Parathyroid adenoma (tissue), 2 donors: ENCODE measurements at regions not wholly inside any gene's neighbourhood (a gene's known extent, or its start where the extent isn't known, plus 50 kb on each side); places are given as distances from the start of the nearest gene placed in this dataset.

ENCODE experiments used
- H2AFZ ChIP-seq: fragments of 300-600 bp; sonication (generic); one replicate; pipeline ENCODE4 v1.7.0; 2017; ENCODE audit warnings: antibody characterized with exemption, mild to moderate bottlenecking
- H3K27ac ChIP-seq: fragments of 300-600 bp; sonication (generic); one replicate; pipeline ENCODE4 v1.7.0; 2017
- H3K27me3 ChIP-seq: fragments of 300-600 bp; sonication (generic); one replicate; pipeline ENCODE4 v1.7.0; 2017; ENCODE audit warnings: low read length; ENCODE audit not compliant: control insufficient read depth, insufficient read depth
- H3K36me3 ChIP-seq: fragments of 300-600 bp; sonication (generic); one replicate; pipeline ENCODE4 v1.7.0; 2017; ENCODE audit warnings: low read length; ENCODE audit not compliant: control insufficient read depth, insufficient read depth
- H3K4me1 ChIP-seq: fragments of 300-600 bp; sonication (generic); one replicate; pipeline ENCODE4 v1.7.0; 2017; ENCODE audit warnings: control low read depth
- H3K4me2 ChIP-seq: fragments of 300-600 bp; sonication (generic); one replicate; pipeline ENCODE4 v1.7.0; 2017; ENCODE audit warnings: low read length
- H3K4me3 ChIP-seq: fragments of 300-600 bp; sonication (generic); one replicate; pipeline ENCODE4 v1.7.0; 2017; ENCODE audit warnings: low read depth, low read length
- H3K79me2 ChIP-seq: fragments of 300-600 bp; sonication (generic); one replicate; pipeline ENCODE4 v1.7.0; 2017; ENCODE audit warnings: control low read depth
- H3K9ac ChIP-seq: fragments of 300-600 bp; sonication (generic); one replicate; pipeline ENCODE4 v1.7.0; 2017; ENCODE audit warnings: mild to moderate bottlenecking
- H3K9me3 ChIP-seq: fragments of 300-600 bp; sonication (generic); one replicate; pipeline ENCODE4 v1.7.0; 2017; ENCODE audit warnings: low read length; ENCODE audit not compliant: control insufficient read depth
- CTCF ChIP-seq: fragments of 300-600 bp; sonication (generic); IDR thresholded peaks from one replicate; pipeline ENCODE4 v1.7.0; 2017; ENCODE audit warnings: antibody characterized with exemption, mild to moderate bottlenecking
- donor health status: primary hyperparathyroidism.

DNA sequence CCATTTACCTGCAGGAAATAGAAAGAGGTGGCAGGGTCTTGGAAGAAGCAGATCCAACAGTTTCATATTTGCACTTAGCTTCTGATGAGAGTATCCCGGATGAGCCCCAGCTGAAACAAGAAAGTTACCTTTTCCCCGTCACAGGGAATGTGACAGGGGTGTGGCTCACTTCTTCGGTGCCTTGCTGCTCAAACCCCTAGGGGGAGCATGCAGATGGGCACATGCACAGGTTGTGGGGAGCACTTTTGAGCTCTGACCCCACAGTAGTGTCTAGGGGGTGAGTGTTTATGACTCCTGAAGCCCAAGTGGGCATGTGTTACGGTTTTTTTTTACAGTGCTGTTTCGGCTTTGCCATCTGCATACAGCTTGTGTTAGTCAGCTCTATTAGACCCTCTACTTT is 1221.0 kb downstream of the JRKL start:
- Histone ChIP-seq H3K4me2 (no peak overlapping the region), H3K9me3 (no peaks in the 10 kb centered on the region), H3K4me3 (no peak overlapping the region), H3K27me3 (no peaks in the 10 kb centered on the region), H2AFZ (no peak overlapping the region), H3K79me2 (no peaks in the 10 kb centered on the region), H3K4me1 (no peaks in the 10 kb centered on the region), H3K9ac (no peak overlapping the region), H3K36me3 (no peaks in the 10 kb centered on the region), H3K27ac (no peak overlapping the region)
- no peak for TF ChIP-seq CTCF

DNA sequence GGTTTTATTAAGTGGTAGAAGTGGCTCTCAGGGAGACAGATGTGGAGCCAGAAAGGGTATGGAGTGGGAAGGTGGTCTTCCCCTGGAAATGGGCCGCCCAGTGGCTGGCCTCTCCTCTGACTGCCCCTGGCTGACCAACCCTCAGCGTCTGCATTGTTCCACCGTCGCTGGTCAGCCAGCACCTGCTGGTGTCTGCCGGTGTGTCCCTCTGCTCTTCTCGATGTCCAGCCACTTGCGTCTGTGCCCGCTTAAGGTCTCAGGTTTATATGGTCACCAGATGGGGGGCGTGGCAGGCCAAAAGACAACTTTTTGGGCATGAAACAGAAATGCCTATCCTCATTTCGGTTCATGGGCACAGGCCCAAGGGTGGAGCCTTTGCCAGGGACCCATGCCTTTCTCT is 1221.5 kb downstream of the JRKL start:
- Histone ChIP-seq H3K36me3 (no peaks in the 10 kb centered on the region), H2AFZ (no peak overlapping the region), H3K4me2 (no peak overlapping the region), H3K4me3 (no peak overlapping the region), H3K4me1 (no peaks in the 10 kb centered on the region), H3K27ac (no peak overlapping the region), H3K27me3 (no peaks in the 10 kb centered on the region), H3K9me3 (no peaks in the 10 kb centered on the region), H3K9ac (no peak overlapping the region), H3K79me2 (no peaks in the 10 kb centered on the region)
- TF ChIP-seq CTCF, result no peak

DNA sequence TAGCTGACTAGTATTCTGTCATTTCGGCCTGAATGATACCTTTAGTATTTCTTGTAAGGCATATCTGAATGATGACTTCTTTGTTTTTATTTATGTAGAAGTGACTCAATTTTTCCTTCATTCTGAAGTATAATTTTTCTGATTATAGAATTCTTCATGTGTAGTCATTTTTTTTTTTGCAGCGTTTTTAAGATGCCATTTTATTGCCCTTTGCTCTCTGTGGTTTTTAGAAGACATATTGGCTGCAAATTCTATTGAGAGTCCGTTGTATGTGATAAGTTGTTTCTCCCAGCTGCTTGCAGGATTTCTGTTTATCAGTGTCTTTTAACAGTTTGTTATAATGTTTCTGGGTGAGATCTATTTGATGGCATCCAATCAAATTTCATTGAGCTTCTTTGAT is 1224.8 kb downstream of the JRKL start:
- no peak overlapping the region for H2AFZ ChIP-seq
- no peaks in the 10 kb centered on the region for H3K36me3 ChIP-seq
- H3K79me2 ChIP-seq, result no peaks in the 10 kb centered on the region
- H3K4me1 ChIP-seq, result no peaks in the 10 kb centered on the region
- H3K4me2 ChIP-seq, result no peak overlapping the region
- H3K27me3 ChIP-seq, result no peaks in the 10 kb centered on the region
- no peaks in the 10 kb centered on the region for H3K9me3 ChIP-seq
- H3K27ac ChIP-seq, result no peak overlapping the region
- no peak overlapping the region for H3K4me3 ChIP-seq
- TF ChIP-seq CTCF, result no peak
- no peak overlapping the region for H3K9ac ChIP-seq

DNA sequence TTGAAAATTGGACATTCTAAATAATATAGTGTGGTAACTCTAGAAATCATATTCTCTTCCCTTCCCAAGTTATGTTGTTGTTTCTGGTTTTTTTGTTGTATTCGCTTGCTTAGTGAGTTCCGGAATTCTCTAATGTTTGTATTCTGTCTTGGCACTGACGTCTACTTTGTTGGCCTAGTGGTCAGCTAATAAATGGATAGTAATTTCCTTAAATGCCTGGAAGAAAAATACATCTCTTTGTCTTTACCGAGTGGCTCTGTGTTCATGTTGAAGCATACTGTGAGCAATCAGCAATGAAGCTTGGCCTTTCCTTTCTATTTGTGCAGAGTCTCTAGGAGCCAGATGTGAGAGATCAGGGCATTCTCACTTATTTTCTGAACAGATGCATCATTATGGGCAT is 1225.7 kb downstream of the JRKL start:
- TF ChIP-seq CTCF, result no peak
- no peak overlapping the region for H3K9ac ChIP-seq
- no peaks in the 10 kb centered on the region for H3K27me3 ChIP-seq
- no peaks in the 10 kb centered on the region for H3K79me2 ChIP-seq
- no peak overlapping the region for H3K4me3 ChIP-seq
- H2AFZ ChIP-seq, result no peak overlapping the region
- no peaks in the 10 kb centered on the region for H3K36me3 ChIP-seq
- H3K4me1 ChIP-seq, result no peaks in the 10 kb centered on the region
- no peak overlapping the region for H3K27ac ChIP-seq
- no peak overlapping the region for H3K4me2 ChIP-seq
- no peaks in the 10 kb centered on the region for H3K9me3 ChIP-seq

DNA sequence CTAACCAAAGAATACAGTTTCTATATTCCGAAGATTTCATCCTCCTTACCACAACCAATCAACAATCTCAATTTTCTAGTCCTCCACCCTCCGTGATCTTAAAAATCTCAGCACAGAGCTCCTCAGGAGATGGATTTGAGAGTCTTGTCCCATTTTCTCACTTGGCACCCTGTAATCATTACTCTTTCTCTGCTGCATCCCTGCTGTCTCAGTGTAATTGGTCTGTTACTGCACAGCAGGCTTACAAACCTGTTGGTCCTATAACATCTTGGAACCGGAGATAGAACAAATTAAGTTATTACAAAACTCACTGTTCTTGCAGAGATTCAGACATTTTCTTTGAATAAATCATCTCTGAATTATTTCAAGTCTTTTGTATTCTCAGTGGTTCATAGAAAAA is 1227.2 kb downstream of the JRKL start:
- no peak overlapping the region for H3K4me2 ChIP-seq
- no peaks in the 10 kb centered on the region for H3K9me3 ChIP-seq
- TF ChIP-seq CTCF, result no peak
- H3K36me3 ChIP-seq, result no peaks in the 10 kb centered on the region
- H3K79me2 ChIP-seq, result no peaks in the 10 kb centered on the region
- no peaks in the 10 kb centered on the region for H3K4me1 ChIP-seq
- H3K9ac ChIP-seq, result no peak overlapping the region
- no peak overlapping the region for H3K4me3 ChIP-seq
- H3K27me3 ChIP-seq, result no peaks in the 10 kb centered on the region
- H3K27ac ChIP-seq, result no peak overlapping the region
- H2AFZ ChIP-seq, result no peak overlapping the region
